NCI-H526 (cell line): ENCODE measurements at regions not wholly inside any gene's neighbourhood (a gene's known extent, or its start where the extent isn't known, plus 50 kb on each side); places are given as distances from the start of the nearest gene placed in this dataset.
A peak's percentile ranks its signal among the peaks of the same experiment; 100 is the strongest.

Experiments used
- DNase-seq, 2 experiments: peaks; one replicate each; lab custom pipeline; 2025; lab: John Stamatoyannopoulos, UW

DNA sequence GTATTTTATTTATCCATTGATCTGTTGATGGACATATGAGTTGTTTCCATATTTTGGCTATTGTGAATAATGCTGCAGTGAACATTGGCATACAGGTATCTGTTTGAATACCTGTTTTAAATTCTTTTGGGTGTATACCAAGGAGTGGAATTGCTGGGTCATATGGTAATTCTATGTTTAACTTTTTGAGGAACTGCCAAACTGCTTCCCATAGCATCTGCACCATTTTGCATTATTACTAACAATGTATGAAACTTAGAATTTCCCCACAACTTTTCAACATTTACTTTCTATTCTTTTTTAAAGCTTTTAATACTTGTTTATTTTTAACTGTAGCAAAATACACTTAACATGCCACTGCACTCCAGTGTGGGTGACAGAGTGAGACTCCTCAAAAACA, 57.0 kb upstream of the MSN start:
- no peak for DNase-seq

DNA sequence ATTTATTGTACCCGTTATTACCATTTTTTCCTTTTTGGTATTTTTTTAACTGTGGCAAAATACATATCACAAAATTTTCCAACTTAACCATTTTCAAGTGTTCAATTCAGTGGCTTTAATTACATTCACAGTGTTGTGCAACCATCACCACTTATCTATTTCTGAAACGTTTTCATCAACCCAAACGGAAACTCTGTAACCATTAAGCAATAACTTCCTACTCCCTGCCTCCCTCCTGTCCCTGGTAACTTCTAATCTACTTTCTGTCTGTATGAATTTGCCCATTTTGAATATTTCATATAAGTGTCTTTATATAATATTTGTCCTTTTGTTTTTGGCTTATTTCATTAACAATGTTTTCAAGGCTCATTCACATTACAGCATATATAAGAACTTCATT, 57.4 kb upstream of the MSN start:
- no peak for DNase-seq

DNA sequence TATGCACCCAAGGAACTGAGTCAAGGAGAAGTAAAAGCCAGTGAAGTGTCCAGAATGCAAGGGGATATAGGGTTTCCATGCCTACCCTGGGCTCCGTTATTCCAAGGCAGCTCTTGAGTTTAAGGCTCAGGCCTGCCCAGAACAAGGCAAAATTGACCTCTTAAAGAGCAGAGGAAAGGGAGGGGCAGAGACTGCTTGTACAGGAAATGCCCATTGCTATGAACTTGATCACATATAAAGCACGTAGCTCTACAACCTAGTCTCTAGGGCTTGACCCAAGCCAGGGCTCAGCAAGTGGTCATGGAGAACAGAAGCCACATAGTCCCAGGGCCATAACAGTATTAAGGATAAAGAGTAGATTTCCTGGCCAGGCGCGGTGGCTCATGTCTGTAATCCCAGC, 58.2 kb upstream of the MSN start:
- DNase-seq, result no peak

DNA sequence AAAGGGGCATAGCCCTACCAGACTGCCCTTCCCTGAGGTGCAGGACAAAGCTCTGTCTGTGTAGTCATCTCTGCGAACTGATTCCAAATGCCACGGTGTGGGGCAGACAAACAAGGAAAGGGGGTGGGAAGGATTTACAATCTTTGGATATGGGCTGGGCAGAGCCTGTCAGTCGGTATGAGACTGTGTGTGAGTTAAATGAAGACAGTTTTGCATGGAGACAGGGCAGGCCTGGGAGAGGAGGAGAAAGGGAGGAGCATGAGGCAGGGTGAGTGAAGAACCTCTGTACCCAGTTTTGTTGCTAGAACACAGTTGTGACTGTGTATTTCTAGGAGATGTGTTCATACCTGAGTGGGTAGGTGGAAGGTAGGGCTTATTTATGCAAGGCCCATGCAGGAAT, 59.4 kb upstream of the MSN start:
- DNase-seq, result no peak

DNA sequence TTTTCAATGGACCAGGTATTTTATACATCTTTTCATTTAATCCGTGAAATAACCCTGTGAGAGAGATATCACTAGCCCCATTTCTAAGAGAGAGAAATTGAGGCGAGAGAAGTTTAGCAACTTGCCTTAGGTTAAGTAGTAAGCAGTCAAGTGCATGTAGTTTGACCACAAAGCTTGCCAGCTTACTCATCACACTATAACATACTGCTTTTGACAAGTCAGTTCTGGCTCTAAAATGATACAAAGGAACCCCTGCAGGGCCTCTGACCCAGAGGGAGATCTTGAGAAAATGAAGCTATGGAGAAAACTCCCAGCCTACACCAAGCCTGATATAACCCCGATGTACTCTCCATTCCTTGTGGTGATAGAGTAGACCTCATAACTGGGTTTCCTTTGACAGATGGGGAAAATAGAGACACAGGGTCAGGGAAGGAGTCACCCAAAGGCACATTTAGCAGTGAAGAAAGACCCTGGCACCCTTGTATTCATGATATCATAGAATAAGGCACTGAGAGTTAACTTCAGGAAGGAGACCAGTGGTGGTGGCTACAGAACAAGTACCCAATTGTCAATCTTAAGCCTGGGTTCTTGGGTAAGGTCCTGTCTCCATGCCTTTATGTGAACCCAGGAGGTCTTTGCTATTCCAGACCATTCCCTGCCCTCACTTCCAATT, 60.2 kb upstream of the MSN start:
- no peak for DNase-seq

DNA sequence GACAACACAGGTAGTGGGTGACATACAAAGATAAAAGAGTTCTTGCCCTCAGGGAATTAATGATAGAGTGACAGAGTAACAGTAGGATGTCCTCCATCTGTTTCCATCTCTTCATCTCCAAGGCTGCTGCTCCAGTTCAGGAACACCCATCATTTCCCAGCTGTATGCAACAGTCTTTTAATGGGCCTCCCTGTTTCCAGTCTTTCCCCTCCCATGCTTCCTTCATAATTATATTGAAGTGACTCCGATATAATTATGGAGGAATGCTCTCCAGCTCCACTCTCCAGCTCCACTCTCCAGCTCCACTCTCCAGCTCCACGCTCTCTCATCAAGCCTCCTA, 65.3 kb upstream of the MSN start:
- no peak for DNase-seq

DNA sequence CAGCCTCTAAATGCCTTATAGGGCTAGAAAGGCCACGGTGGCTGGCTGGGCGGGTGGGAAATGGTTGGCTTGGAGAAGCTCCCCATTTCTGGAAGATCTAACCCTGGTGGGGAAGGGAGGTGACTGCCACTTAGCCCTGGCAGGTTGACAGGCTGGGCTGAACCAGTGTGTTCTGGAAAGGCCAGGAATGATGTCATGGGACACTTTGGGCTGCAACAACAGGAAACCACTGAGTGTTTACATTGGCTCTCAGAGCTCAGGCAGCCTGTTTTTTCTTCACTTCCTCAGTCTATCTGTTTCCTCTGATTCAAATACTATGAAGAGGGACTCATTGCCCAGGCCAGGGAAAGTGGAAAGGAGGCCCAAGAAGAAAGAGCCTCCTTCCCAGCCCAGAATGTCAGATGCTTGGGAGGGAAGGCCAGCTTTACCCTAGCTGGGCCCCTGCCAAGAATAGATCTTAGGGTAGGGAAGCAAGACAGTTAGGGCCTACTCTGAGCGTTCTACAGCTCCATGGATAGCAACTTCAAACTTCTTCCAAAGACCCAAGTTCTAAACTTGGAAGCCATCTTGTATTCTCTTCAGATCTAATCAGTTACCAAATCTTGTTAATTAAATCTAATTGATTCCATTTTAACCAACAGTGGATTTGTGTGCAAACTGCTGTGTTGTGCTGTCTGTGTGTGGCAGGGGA, 65.8 kb upstream of the MSN start:
- DNase-seq, result no peak

DNA sequence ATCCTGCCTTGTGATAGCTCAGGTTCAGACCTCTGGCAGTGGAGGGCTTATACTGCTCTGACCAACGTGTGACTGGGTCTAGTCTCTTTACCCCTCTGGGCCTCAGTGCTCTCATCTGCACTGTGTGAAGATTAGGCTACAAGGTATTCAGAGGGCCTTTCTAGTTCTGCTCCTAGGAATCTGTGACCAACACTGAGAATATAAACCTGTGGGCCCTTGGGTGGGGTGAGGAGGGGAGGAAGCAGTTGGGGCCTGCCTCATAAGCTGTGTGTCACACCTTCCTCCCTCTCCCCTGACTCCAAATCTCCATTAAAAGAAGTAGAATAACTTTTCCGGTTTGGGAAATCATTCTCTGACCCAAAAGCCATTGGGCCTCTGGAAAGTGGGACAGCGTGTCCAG, 66.3 kb upstream of the MSN start:
- no peak for DNase-seq

DNA sequence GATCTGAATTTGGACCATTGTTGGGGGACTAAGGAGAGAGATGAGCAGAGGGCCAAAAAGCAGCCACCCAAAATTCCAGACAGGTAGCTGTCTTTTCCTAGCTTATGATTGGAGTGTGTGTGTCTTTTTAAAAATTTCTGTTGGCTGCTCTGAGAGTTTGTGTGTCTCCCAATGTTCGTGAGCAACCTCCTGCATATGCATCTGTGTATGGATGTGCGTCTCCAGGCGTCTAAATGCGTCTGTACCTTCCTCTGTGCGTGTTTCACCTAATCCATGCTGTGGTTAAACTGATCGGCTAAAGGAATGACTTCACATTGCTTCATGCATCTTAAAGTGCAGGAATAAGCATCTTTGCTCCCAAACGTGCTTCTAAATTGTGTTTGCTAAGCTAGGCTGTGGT, 65.5 kb upstream of the LAS1L start:
- no peak for DNase-seq

DNA sequence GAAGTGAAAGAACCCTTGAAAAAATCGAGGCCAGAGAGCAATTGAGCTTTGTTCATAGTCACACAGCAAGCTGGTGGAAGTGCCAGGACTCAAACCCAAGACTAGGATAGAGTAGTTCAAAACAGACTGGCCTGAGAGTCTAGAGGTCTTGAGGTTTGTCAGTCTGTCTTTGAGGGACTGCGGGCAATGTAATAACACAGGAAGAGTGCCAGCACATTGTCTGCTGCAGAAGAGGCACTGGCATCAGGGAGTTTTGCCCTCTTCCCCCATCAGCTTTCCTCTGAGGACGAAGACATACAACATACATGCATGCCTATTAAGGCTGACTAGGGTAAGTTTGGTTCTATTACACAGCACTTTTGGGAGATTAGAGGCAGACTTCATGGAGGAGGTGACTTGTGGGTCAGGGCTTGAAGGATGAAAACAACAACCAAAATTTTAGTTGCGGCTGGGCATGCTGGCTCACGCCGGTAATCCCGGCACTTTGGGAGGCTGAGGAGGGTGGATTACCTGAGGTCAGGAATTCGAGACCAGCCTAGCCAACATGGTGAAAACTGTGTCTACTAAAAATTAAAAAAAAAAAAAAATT, 64.1 kb upstream of the LAS1L start:
- DNase-seq, result no peak

DNA sequence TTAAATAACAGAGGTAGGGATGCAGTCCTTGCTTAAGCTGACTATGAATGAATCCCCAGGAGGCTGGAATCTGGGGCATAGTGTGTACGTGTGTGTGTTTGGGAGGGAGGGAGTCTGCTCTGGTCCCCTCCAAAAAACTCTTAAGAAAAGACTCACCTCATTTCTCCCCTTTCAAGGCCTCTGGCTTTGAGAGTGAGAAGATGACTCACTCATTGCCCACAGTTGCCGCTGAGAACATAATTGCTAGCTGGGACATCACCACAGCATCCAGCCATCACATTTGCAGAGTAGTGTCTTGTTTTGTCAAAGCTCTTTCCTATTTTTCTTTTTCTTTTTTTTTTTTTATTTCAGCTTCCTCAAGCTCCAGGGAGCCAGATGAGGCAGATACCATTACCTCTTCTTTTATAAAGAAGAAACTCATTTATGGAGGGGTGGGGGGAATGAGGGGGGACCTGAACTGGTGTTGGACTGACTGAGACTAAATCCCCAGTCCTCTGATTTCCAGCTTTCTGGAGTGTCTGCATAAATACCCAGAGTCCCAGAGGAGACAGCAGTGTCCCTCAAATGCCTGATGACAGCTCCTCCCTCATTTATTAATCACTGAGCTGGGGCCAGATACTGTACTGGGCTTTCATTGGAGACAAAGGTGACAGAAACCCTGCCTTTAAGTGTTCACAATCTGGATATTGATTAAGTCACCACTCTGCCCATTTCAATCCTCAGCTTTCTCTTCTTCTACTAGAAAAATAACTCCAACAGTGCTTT, 61.9 kb upstream of the LAS1L start:
- DNase-seq, result no peak

DNA sequence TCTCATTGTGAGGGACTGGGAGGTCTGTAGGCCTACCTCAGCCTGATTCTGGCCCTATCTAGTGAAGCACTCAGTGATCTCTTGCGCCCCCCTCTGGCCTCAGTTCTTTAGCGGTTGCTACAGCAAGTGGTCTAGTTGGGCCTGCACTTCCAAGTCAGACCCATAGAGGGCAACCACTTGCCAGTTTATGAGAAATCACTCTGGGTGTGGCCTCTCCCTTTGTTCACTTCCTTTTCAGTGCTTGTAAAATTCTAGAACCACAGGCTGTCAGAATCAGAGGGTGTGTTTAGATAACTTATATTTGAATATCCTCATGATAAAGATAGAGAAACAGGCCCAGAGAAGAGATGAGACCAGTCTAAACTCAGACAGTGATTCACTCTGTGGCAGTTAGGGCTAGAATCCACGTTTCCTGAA, 60.9 kb upstream of the LAS1L start:
- DNase-seq, result peak; percentile 67 to 90

DNA sequence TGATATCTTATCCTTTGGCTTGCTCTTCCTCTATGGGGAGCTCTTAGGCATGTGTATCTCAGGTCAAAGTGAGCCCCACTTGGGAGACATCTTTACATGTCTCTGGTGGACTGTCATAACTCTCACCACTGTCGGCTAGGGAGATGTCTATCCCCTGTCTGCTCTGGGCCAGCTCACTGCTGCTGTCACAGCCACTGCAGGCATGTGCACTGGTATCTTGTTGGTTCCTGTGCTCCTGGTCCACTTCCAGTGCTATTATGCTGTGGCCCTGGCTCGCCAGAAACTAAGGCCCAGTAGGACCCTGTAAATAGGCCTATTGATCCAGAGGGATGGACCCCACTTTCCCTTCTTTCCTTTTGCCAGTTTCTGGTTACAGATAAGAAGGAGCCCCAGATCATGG, 56.6 kb upstream of the LAS1L start:
- DNase-seq, result no peak

DNA sequence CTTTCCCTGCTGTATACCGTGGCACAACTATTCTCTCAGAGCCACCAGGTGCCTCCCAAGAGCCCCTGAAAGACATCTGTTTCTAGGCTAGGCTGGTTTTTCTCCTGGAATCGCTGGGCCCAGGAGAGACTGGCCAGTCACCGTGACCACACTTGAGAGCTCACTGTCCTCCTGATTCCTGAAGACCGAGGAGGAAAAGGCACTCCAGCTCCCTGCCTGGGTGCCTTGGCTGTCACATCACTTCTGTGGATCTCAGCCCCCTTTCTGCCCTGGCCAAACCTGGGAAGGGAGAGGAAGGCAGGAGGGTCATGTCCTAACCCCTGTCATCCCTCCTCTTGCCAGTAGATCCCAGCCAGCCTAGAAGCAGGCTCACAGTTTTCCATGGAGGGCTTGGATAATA, 54.7 kb upstream of the LAS1L start:
- DNase-seq, result no peak

DNA sequence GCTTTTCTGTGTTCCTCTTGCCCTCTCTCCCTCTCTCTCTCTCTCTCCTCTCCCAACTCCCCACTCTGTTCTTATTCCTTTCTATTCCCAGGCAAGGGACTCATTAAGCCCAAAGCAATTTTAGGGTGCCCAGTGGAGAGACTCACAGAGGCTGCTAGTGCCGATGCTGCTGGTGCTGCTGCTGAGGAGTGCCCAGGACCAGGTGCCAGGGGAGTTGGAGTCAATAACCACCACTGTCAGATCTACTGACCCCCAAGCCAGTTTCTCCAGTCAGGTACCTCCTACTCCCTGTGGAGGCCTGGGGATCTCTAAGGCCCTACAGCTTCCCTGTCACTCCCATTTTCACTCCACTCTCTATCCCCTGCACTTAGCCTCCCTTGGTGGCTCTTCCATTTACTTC, 54.2 kb upstream of the LAS1L start:
- no peak for DNase-seq

DNA sequence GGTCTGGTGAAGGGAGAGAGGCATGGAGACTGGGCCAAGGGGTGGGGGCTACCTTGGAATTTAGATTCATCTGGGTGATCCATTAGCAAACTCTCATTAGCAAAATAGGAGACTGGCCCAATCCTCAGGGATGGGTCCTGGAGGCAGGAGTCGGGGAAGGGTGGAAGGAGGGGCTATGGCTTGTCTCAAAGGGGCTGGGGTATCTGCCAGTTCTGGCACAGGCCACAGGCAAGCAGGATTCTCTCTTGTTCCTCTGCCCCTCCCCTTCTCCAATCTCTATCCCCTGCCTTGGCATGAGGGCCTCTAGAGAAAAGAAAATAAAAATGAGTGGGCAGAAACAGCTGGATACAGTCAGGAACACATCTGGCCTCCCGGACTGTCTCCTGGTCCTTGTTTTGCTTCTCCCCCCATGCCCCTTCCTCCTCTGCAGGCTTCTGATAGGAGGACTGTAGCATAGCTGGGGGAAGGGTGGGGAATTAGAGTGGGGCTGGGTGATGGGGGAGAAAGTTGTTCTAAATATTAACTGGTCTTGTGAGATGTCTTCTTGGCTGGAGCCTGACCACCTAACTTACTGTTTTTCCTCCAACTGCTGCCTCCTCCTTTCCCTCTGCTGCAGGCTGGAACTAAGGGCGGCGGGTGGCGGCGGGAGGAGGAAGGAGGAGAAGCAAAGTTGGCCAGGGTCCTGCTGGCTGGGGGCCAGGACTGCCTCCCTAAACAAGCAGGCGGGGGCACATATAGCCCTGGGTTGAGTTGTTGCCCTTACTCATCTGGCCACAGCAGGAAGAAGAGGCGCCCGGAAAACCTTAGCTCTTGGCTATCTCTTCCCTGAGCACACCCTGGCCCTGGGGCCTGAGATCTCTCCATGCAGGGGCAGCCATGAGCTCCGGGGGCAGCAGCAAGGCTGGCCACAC, 53.3 kb upstream of the LAS1L start:
- no peak for DNase-seq

DNA sequence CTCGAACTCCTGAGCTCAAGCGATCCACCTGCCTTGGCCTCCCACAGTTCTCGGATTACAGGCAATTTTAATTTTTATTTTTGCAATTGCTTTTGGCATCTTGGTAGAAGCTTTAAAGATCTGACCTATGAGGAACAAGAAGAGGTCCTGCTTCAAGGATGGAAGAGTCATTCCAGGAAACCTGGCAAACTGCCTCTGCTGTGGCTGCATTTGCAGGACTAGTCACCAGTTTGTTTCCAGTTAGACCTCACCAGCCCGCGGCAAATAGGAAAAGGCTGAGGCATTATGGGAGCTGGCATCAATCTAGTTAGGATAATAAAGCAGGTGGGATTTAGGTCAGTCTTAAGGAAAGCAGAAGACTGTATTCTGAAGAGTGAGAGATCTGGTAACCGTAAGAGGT, 51.9 kb upstream of the LAS1L start:
- no peak for DNase-seq

DNA sequence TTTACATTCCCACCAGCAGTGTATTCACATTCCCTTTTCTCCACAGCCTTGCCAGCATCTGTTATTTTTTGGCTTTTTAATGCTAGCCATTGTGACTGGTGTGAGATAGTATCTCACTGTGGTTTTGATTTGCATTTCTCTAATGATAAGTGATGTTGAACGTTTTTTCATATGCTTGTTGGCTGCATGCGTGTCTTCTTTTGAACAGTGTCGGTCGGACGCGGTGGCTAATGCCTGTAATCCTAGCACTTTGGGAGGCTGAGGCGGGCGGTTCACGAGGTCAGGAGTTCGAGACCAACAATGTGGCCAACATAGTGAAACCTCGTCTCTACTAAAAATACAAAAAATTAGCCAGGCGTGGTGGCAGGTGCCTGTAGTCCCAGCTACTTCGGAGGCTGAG, 50.6 kb upstream of the LAS1L start:
- peak; percentile 57 to 64 for DNase-seq
